ENCODE measurements at regions not wholly inside any gene's neighbourhood (a gene's known extent, or its start where the extent isn't known, plus 50 kb on each side); places are given as distances from the start of the nearest gene placed in this dataset.

DNA sequence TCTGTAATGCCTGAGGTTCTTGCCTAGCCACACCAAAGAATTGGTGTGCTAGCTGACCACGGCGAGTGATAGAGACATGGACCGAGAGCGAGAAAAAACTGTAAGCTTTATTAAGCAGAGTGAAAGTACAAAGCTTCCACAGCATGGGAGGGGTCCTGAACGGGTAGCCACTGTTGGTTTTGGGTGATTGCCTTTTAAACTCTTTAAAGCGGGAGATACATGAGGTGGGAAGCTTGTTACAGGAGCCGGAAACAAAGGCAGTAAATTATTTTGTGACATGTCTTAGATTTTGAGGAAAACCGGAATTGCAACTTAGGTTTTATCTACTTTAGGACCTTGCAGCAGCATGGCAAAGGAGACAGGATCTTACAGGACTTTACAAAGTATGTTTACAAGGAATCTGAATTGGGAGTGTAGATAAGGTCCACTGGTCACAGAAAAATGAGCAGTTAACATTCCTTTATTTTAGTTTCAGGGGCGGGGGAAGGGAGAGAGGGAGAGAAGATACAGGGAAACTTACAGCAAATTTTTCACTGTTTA is 252.7 kb upstream of the MBL2 start:
- H3K4me1 ChIP-seq: no peaks in the 10 kb centered on the region
- no peaks in the 10 kb centered on the region for H3K36me3 ChIP-seq
- no peak overlapping the region for H3K27ac ChIP-seq
- no peak for DNase-seq
- no peaks in the 10 kb centered on the region for H3K9me3 ChIP-seq
- H3K27me3 ChIP-seq: no peaks in the 10 kb centered on the region
- H3K4me3 ChIP-seq: peak overlapping the region in 1 of 2 donors; percentile 14
- intact Hi-C loops (cut with DNase I; ENCODE audit: low total_unique reads): no loop called here
- TF ChIP-seq POLR2A (IDR thresholded peaks at IDR 0.05) (no peak), CTCF (IDR thresholded peaks at IDR 0.05) (no peak)

- DNase-seq: no peak
- no peak overlapping the region for H3K4me3 ChIP-seq
- H3K36me3 ChIP-seq: no peaks in the 10 kb centered on the region
- no peaks in the 10 kb centered on the region for H3K27me3 ChIP-seq
- TF ChIP-seq CTCF (IDR thresholded peaks at IDR 0.05) (no peak), POLR2A (IDR thresholded peaks at IDR 0.05) (no peak)
- no peaks in the 10 kb centered on the region for H3K4me1 ChIP-seq
- no peaks in the 10 kb centered on the region for H3K9me3 ChIP-seq
- no peak overlapping the region for H3K27ac ChIP-seq
- intact Hi-C loops (cut with DNase I; ENCODE audit: low total_unique reads): no loop called here
Measured at GRCh38 chr10:53023411-53023810, 250.8 kb upstream of the MBL2 start.

GRCh38 chr10:53022611-53023088 is 250.1 kb upstream of the MBL2 start:
- Histone ChIP-seq H3K4me1 (no peaks in the 10 kb centered on the region), H3K27ac (no peak overlapping the region), H3K4me3 (no peak overlapping the region), H3K9me3 (no peaks in the 10 kb centered on the region), H3K36me3 (no peaks in the 10 kb centered on the region), H3K27me3 (no peaks in the 10 kb centered on the region)
- no peak for TF ChIP-seq POLR2A (IDR thresholded peaks at IDR 0.05)
- TF ChIP-seq CTCF (IDR thresholded peaks at IDR 0.05): no peak
- intact Hi-C loops (cut with DNase I; ENCODE audit: low total_unique reads): no loop called here
- DNase-seq: no peak

GRCh38 chr10:53013201-53013810 is 240.7 kb upstream of the MBL2 start:
- intact Hi-C loops (cut with DNase I; ENCODE audit: low total_unique reads): no loop called here
- H3K27me3 ChIP-seq: no peaks in the 10 kb centered on the region
- TF ChIP-seq CTCF (IDR thresholded peaks at IDR 0.05): no peak

GRCh38 chr10:53009961-53010907 is 237.7 kb upstream of the MBL2 start:
- no peaks in the 10 kb centered on the region for H3K36me3 ChIP-seq
- H3K4me3 ChIP-seq: no peak overlapping the region
- H3K27ac ChIP-seq: no peak overlapping the region
- intact Hi-C loops (cut with DNase I; ENCODE audit: low total_unique reads): no loop called here
- H3K27me3 ChIP-seq: no peaks in the 10 kb centered on the region
- no peaks in the 10 kb centered on the region for H3K9me3 ChIP-seq
- H3K4me1 ChIP-seq: no peaks in the 10 kb centered on the region
- no peak for DNase-seq
- TF ChIP-seq POLR2A (IDR thresholded peaks at IDR 0.05): no peak
- TF ChIP-seq CTCF (IDR thresholded peaks at IDR 0.05): no peak

More at GRCh38 chr10:53013201-53013810, 240.7 kb upstream of the MBL2 start:
- H3K27ac ChIP-seq: no peak overlapping the region
- no peak overlapping the region for H3K4me3 ChIP-seq
- no peaks in the 10 kb centered on the region for H3K36me3 ChIP-seq
- DNase-seq: no peak
- H3K4me1 ChIP-seq: no peaks in the 10 kb centered on the region
- no peaks in the 10 kb centered on the region for H3K9me3 ChIP-seq
